ENCODE measurements at regions not wholly inside any gene's neighbourhood (a gene's known extent, or its start where the extent isn't known, plus 50 kb on each side); places are given as distances from the start of the nearest gene placed in this dataset.
"Not testable (repeated sequence)": the region's sequence is repeated elsewhere in the genome, so short reads cannot be mapped to it uniquely, and the experiment has no call there.

DNA sequence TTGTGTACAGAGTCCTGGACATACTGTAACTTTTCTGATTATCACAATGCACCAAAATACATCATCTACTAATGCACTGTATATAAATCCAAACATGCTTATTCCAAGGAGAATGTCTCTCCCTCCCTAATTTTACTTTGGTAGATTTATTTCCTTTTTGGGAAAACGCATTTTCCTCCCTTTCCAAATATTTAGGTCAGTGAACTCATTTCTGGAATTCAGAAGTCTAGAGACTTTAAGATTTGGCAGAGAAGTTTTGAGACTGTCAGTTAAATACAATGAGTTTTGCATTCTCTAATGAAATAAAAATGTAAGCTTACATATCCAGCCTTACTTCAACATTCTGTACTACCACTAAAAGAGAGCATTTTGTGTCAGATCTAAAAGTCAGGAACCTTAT, 165.8 kb upstream of the EDNRB start:
- DNase-seq (ENCODE audit: low read depth) = no peak

GRCh38 chr13:78078168-78078567, 159.5 kb upstream of the EDNRB start:
- DNase-seq (ENCODE audit: low read depth) = no peak

- no peak for DNase-seq (ENCODE audit: low read depth)
These were observed 148.7 kb upstream of the EDNRB start for GRCh38 chr13:78067290-78067689.

- DNase-seq (ENCODE audit: low read depth) = no peak
These were observed 146.5 kb upstream of the EDNRB start for GRCh38 chr13:78065141-78065540.

DNA sequence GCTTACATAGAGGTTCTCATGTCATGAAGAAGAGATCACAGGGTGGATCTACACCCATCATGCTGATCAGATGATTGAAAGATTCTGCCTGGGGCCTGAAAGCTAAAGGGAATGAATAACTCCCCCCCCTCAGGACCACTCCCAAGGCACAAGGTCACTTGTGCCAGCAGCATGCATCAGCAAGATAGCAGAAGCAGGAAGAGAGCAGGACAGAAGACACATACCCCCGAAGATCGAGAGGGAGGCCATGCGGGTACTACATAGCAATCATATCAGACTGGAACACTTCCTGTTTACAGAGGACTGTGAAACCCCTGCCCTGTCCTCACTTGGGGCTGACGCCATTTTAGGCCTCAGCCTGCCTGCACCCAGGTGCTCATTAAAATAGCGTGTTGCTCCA, 143.2 kb upstream of the EDNRB start:
- no peak for DNase-seq (ENCODE audit: low read depth)

- DNase-seq (ENCODE audit: low read depth) = no peak
These were observed 142.3 kb upstream of the EDNRB start for GRCh38 chr13:78060966-78061365.

DNA sequence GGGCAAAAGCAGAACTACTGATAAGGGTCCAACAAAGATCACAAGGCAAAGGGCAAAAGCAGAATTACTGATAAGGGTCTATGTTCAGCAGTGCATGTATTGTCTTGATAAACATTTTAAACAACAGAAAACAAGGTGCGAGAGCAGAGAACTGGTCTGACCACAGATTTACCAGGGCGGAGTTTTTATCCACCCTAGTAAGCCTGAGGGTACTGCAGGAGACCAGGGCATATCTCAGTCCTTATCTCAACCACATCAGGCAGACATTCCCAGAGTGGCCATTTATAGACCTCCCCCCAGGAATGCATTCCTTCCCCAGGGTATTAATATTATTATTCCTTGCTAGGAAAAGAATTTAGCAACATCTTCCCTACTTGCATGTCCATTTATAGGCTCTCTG, 138.2 kb upstream of the EDNRB start:
- DNase-seq (ENCODE audit: low read depth) = not testable (repeated sequence)

DNA sequence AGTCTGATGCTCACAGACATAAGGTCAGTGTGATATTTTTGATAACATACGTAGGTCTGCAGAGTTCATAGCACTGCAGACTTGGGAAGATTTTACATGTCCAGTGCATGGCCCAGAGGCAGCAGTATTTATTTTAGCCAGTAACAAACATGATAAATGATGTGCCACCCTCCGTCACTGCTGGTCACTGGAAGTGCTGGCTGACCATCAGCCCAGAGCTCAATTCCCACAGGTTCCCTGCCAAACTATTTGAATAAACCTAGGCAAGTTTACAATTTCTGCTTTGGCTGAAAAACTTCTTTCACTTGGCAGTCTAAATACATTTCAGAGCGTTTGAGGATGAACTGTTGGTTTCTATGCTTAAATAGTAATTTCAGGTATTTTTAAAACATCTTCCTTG, 135.5 kb upstream of the EDNRB start:
- no peak for DNase-seq (ENCODE audit: low read depth)

- no peak for DNase-seq (ENCODE audit: low read depth)
These were observed 128.5 kb upstream of the EDNRB start for GRCh38 chr13:78047151-78047550.

DNA sequence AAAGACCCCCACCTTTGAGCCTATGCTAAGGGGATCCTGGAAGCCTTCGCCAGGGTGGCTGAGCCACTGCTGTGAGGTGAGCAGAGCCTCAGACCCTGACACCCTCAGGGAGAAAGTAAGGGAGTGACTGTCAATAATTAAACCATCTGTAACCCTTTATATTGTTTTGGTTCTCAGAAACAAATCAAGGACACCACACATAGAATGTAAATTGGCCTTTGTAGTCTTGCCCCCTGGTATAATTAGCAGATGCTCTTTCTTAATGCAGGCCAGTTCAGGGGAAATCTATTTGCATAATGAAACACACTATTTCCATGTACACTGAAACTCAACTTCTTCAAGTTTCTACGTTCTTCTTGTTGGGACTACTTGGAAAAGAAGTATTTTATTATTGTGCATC, 127.7 kb upstream of the EDNRB start:
- DNase-seq (ENCODE audit: low read depth) = no peak

- no peak for DNase-seq (ENCODE audit: low read depth)
These were observed 127.3 kb upstream of the EDNRB start for GRCh38 chr13:78045916-78046315.

DNA sequence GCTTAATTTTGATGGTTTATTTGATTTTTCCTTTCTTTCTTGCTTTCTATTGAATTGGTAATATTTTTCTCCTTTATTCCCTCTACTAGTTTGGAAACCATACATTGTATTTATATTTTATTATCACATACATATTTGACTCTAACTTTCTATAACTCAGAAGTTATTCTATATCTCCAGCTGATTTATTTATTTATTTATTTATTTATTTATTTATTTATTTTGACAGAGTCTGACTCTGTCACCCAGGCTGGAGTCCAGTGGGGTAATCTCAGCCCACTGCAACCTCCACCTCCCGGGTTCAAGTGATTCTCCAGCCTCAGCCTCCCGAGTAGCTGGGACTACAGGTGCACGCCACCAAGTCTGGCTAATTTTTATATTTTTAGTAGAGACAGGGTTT, 122.7 kb upstream of the EDNRB start:
- not testable (repeated sequence) for DNase-seq (ENCODE audit: low read depth)

DNA sequence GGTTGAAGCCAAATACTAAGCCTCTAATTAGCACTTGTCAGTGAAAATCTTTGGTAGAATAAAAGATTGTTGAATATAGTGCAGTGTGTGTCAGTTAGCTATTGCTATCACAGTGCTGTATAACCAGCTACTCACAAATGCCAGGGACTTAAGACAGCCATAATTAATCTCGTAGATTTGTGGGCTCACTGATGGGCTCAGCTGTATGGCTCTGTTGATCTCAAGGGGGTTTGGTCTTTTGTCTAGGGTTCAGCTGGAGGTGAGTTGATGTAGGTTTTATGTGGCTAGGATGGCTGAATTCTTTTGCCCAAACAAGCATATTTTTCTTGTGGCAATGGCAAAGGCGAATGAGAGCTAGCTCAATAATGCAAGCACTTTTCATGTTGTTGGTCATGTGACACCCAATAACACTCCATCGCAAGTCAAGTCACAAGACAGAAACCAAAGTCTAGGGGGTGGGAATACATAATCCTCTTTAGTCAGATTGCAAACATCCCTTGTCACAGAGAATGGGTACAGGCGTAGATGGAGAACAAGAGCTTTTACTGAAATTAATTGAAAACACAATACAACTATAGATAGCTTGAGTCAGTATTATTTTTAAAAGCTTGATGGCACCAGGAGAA, 121.7 kb upstream of the EDNRB start:
- DNase-seq (ENCODE audit: low read depth) = no peak

- no peak for DNase-seq (ENCODE audit: low read depth)
These were observed 118.2 kb upstream of the EDNRB start for GRCh38 chr13:78036841-78037240.

GRCh38 chr13:78035500-78035899, 116.9 kb upstream of the EDNRB start:
- no peak for DNase-seq (ENCODE audit: low read depth)

- DNase-seq (ENCODE audit: low read depth) = no peak
These were observed 114.9 kb upstream of the EDNRB start for GRCh38 chr13:78033509-78033908.

- DNase-seq (ENCODE audit: low read depth) = no peak
These were observed 113.5 kb upstream of the EDNRB start for GRCh38 chr13:78032132-78032531.

- no peak for DNase-seq (ENCODE audit: low read depth)
These were observed 111.8 kb upstream of the EDNRB start for GRCh38 chr13:78030341-78030896.

DNA sequence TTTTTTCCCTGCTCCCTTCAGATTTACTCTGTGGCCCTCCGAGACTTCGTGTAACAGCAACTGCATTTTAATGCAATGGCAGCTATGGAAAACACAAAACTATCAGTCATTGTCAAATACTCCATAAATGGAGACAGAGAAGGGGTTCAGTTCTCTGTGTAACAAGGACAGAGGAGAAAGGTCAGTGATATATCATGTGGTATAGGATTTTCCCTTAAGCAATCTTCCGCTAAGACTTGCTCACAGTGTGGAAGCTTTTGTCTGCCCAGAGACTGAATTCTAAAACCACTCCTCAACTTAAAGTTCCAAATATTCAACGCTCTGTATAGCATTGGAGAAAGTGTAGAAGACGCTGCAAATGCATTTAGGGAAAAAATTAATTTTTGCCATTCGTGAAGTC, 111.3 kb upstream of the EDNRB start:
- no peak for DNase-seq (ENCODE audit: low read depth)

- DNase-seq (ENCODE audit: low read depth) = no peak
These were observed 110.3 kb upstream of the EDNRB start for GRCh38 chr13:78028960-78029359.

GRCh38 chr13:78024996-78025395, 106.4 kb upstream of the EDNRB start:
- DNase-seq (ENCODE audit: low read depth) = no peak

DNA sequence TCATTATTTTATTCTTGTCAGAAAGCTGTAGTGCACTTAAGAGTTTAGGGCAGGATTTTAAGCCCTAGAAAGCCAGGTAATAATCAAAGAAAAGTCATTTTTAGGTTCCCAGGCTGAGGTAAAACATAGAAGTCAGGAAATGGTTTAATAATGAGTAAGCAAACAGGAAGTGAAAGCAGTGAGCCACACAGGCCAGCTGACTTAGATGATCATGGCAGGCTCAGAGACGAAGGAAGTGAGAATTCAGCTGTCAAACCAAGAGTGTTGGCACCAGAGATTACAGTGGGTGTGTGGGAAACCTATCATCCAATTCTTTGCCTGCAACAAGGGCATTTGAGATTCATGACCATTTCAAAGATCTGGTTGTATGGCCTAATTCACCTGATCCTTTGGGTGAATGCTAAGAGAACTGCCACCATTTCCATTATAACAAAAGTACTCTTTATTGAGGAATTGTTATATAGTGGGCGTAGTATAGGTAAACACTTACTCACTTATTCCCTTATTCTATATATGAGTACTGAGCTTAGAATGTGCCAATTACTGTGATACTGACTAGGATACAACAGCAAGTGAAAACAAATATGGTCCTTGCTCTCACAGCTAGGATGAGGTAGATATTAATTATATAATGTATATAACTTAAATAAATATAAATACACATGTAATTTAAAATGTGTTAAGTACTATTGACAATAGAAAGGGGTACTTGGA, 103.7 kb upstream of the EDNRB start:
- peak; percentile 10 for DNase-seq (ENCODE audit: low read depth)

- DNase-seq (ENCODE audit: low read depth) = no peak
These were observed 102.2 kb upstream of the EDNRB start for GRCh38 chr13:78020861-78021260.

GRCh38 chr13:78015782-78016181, 97.2 kb upstream of the EDNRB start:
- DNase-seq (ENCODE audit: low read depth) = no peak

All from stimulated activated CD8-positive, alpha-beta memory T cell treated with anti-CD3 and anti-CD28 coated beads, Interleukin-4, amount 100 ng/mL, for 24 hours (primary cell).